IMR-90 (cell line): ENCODE measurements at regions not wholly inside any gene's neighbourhood (a gene's known extent, or its start where the extent isn't known, plus 50 kb on each side); places are given as distances from the start of the nearest gene placed in this dataset.

Experiments used
- ATAC-seq: fragments of 200-7000 bp; cut with Tn5 transposase; 2 replicates; pipeline ENCODE4 v1.9.1; 2020; ENCODE audit warnings: low read depth, mild to moderate bottlenecking, moderate library complexity
- BruUV-seq: library from RNA; stranded (reverse); fragments of 400-500 nt; replicated peaks from 2 replicates; lab custom pipeline; 2021; lab: Mats Ljungman, UMichigan
- CTCF ChIA-PET: fragments of 300-600 bp; formaldehyde crosslinking; extraction: SDS; loops from one replicate; lab custom pipeline; 2021; ENCODE audit warnings: antibody characterized with exemption; lab: Yijun Ruan, JAX
- POLR2A ChIA-PET: fragments of 300-600 bp; sonication (Branson Sonifier 250); formaldehyde crosslinking; loops from one replicate; lab custom pipeline; 2022; ENCODE audit warnings: antibody characterized with exemption; ENCODE audit not compliant: unreplicated experiment; lab: Charles Lee
- DNase-seq: peaks from one replicate; pipeline ENCODE4 v3.0.0; 2013
- H2AFZ ChIP-seq: replicated peaks from 2 replicates; pipeline ENCODE3; 2013; ENCODE audit warnings: low read length, mild to moderate bottlenecking; ENCODE audit not compliant: poor library complexity
- H2AK5ac ChIP-seq: 2 replicates; pipeline ENCODE4 v1.6.1; 2013; ENCODE audit warnings: low read depth, low read length, inconsistent platforms
- H2AK9ac ChIP-seq: replicated peaks from 2 replicates; pipeline ENCODE3; 2013; ENCODE audit warnings: mild to moderate bottlenecking, low read depth, low read length, moderate library complexity; ENCODE audit not compliant: poor library complexity
- H2BK120ac ChIP-seq: 2 replicates; pipeline ENCODE4 v1.6.1; 2013; ENCODE audit warnings: low read depth, low read length, inconsistent platforms
- H2BK15ac ChIP-seq: 3 replicates; pipeline ENCODE4 v1.6.1; 2013; ENCODE audit warnings: low read depth, low read length, inconsistent platforms
- H2BK20ac ChIP-seq: 2 replicates; pipeline ENCODE4 v1.6.1; 2013; ENCODE audit warnings: low read depth, mild to moderate bottlenecking, inconsistent platforms, low read length, moderate library complexity
- H2BK5ac ChIP-seq: 2 replicates; pipeline ENCODE4 v1.6.1; 2013; ENCODE audit warnings: mild to moderate bottlenecking, low read depth, low read length, inconsistent platforms; ENCODE audit not compliant: poor library complexity, severe bottlenecking
- H3K14ac ChIP-seq: replicated peaks from 2 replicates; pipeline ENCODE4 v1.6.1; 2013; ENCODE audit warnings: low read depth, low read length, inconsistent platforms
- H3K18ac ChIP-seq: 2 replicates; pipeline ENCODE4 v1.6.1; 2013; ENCODE audit warnings: low read depth, low read length, control low read depth
- H3K23ac ChIP-seq: 2 replicates; pipeline ENCODE4 v1.6.1; 2013; ENCODE audit warnings: low read depth, low read length, inconsistent platforms
- H3K27ac ChIP-seq: 2 replicates; pipeline ENCODE4 v1.5.1; 2013; ENCODE audit warnings: mild to moderate bottlenecking, control low read depth, low read length; ENCODE audit not compliant: insufficient read depth
- H3K27me3 ChIP-seq: 2 replicates; pipeline ENCODE4 v1.6.1; 2013; ENCODE audit warnings: low read length; ENCODE audit not compliant: control insufficient read depth, insufficient read depth
- H3K36me3 ChIP-seq: 2 replicates; pipeline ENCODE4 v1.6.1; 2013; ENCODE audit warnings: low read length, mixed read lengths; ENCODE audit not compliant: control insufficient read depth, insufficient read depth
- H3K4ac ChIP-seq: 2 replicates; pipeline ENCODE4 v1.6.1; 2013; ENCODE audit warnings: low read depth, low read length, inconsistent platforms
- H3K4me1 ChIP-seq: 2 replicates; pipeline ENCODE4 v1.6.1; 2013; ENCODE audit warnings: low read length, mixed read lengths; ENCODE audit not compliant: control insufficient read depth, insufficient read depth
- H3K4me2 ChIP-seq: 2 replicates; pipeline ENCODE4 v1.6.1; 2013; ENCODE audit warnings: low read depth, mild to moderate bottlenecking, control low read depth, low read length, moderate library complexity
- H3K4me3 ChIP-seq: 2 replicates; pipeline ENCODE4 v1.5.1; 2013; ENCODE audit warnings: low read depth, mild to moderate bottlenecking, control low read depth, low read length, moderate library complexity; ENCODE audit not compliant: insufficient read depth
- H3K56ac ChIP-seq: 2 replicates; pipeline ENCODE4 v1.6.1; 2013; ENCODE audit warnings: low read length, inconsistent platforms; ENCODE audit not compliant: insufficient read depth; ENCODE audit errors: extremely low read depth
- H3K79me1 ChIP-seq, 2 experiments: 2 replicates each; pipeline ENCODE4 v1.6.1; 2013; ENCODE audit warnings: low read length in 2 of 2, inconsistent platforms in 1 of 2, low read depth in 1 of 2
- H3K9ac ChIP-seq: 2 replicates; pipeline ENCODE4 v1.6.1; 2013; ENCODE audit warnings: low read depth, low read length, control low read depth
- H3K9me1 ChIP-seq: 2 replicates; pipeline ENCODE4 v1.6.1; 2013; ENCODE audit warnings: low read length, inconsistent platforms; ENCODE audit not compliant: insufficient read depth
- H3K9me3 ChIP-seq: 2 replicates; pipeline ENCODE4 v1.6.1; 2013; ENCODE audit warnings: low read length; ENCODE audit not compliant: control insufficient read depth, insufficient read depth
- H4K20me1 ChIP-seq: 2 replicates; pipeline ENCODE4 v1.6.1; 2013; ENCODE audit warnings: low read length, inconsistent platforms; ENCODE audit not compliant: insufficient read depth
- H4K5ac ChIP-seq: 2 replicates; pipeline ENCODE4 v1.6.1; 2013; ENCODE audit warnings: mild to moderate bottlenecking, low read depth, low read length, control low read depth
- H4K8ac ChIP-seq, 2 experiments: 2 replicates each; pipeline ENCODE4 v1.6.1; 2013; ENCODE audit warnings: low read depth in 2 of 2, low read length in 2 of 2, control low read depth in 1 of 2, inconsistent platforms in 1 of 2
- H4K91ac ChIP-seq: 2 replicates; pipeline ENCODE4 v1.6.1; 2013; ENCODE audit warnings: low read depth, low read length, inconsistent platforms; ENCODE audit not compliant: insufficient read depth
- BHLHE40 ChIP-seq: fragments of 150-350 bp; IDR thresholded peaks from 2 replicates; pipeline ENCODE4 v1.6.1; 2016; ENCODE audit warnings: mild to moderate bottlenecking, low read depth, low read length
- CEBPB ChIP-seq: IDR thresholded peaks from 2 replicates; pipeline ENCODE4 v1.6.1; 2012; ENCODE audit warnings: low read depth, low read length, improper control_type of control experiment
- CHD1 ChIP-seq: IDR thresholded peaks from 2 replicates; pipeline ENCODE4 v1.6.1; 2012; ENCODE audit warnings: low read depth, low read length, improper control_type of control experiment
- CTCF ChIP-seq: conservative IDR thresholded peaks from 2 replicates; pipeline ENCODE4 v1.5.1; 2012; ENCODE audit warnings: mild to moderate bottlenecking, low read depth, low read length, improper control_type of control experiment
- ELK1 ChIP-seq: fragments of 150-350 bp; IDR thresholded peaks from 2 replicates; pipeline ENCODE4 v1.6.1; 2016; ENCODE audit warnings: low read depth, mild to moderate bottlenecking, low read length, moderate library complexity, borderline replicate concordance
- FOS ChIP-seq: fragments of 150-350 bp; IDR thresholded peaks from 2 replicates; pipeline ENCODE4 v1.6.1; 2016; ENCODE audit warnings: low read depth, low read length
- MAFK ChIP-seq: IDR thresholded peaks from 2 replicates; pipeline ENCODE4 v1.6.1; 2012; ENCODE audit warnings: low read depth, low read length, improper control_type of control experiment
- MAZ ChIP-seq: IDR thresholded peaks from 2 replicates; pipeline ENCODE4 v1.6.1; 2012; ENCODE audit warnings: low read depth, mild to moderate bottlenecking, low read length, improper control_type of control experiment, moderate library complexity, borderline replicate concordance
- MXI1 ChIP-seq: IDR thresholded peaks from 2 replicates; pipeline ENCODE4 v1.6.1; 2012; ENCODE audit warnings: low read depth, mild to moderate bottlenecking, low read length, moderate library complexity, borderline replicate concordance
- NFE2L2 ChIP-seq: fragments of 150-350 bp; IDR thresholded peaks from 2 replicates; pipeline ENCODE4 v1.6.1; 2016; ENCODE audit warnings: low read depth, mild to moderate bottlenecking, low read length
- POLR2A ChIP-seq: IDR thresholded peaks from 2 replicates; pipeline ENCODE4 v1.6.1; 2012; ENCODE audit warnings: mild to moderate bottlenecking, low read depth, low read length
- RCOR1 ChIP-seq: IDR thresholded peaks from 2 replicates; pipeline ENCODE4 v1.6.1; 2012; ENCODE audit warnings: mild to moderate bottlenecking, low read length, improper control_type of control experiment; ENCODE audit not compliant: insufficient replicate concordance
- RFX5 ChIP-seq: IDR thresholded peaks from 2 replicates; pipeline ENCODE4 v1.8.0; 2012; ENCODE audit warnings: low read depth, mild to moderate bottlenecking, low read length, moderate library complexity
- SMC3 ChIP-seq: fragments of 150-350 bp; IDR thresholded peaks from 2 replicates; pipeline ENCODE4 v1.6.1; 2016; ENCODE audit warnings: low read depth, mild to moderate bottlenecking, antibody characterized with exemption, low read length, moderate library complexity
- WGBS, 2 experiments: methylation state at CpG; one replicate each; pipeline versions ENCODE4 v1.1.5 to v1.1.7; 2013; ENCODE audit warnings: missing lambda C conversion rate in 2 of 2; ENCODE audit not compliant: insufficient read length in 1 of 2; ENCODE audit errors: extremely low coverage in 2 of 2; 5-methylcytosine and 5-hydroxymethylcytosine counted together
- dilution Hi-C: fragments of 300-500 bp; cut with HindIII; formaldehyde crosslinking; loops from one replicate; pipeline ENCODE4 v1.14.3; 2018; ENCODE audit warnings: low sequenced_read_pairs; ENCODE audit not compliant: unreplicated experiment
- in situ Hi-C: fragments of 300-500 bp; cut with MboI; formaldehyde crosslinking; loops from 3 replicates; pipeline ENCODE4 v1.14.3; 2019; ENCODE audit warnings: low sequenced_read_pairs, inconsistent platforms, mixed read lengths
- intact Hi-C: fragments of 100-400 bp; cut with micrococcal nuclease; formaldehyde crosslinking; loops from 2 replicates; pipeline ENCODE4 v1.10.0; 2022
- TF ChIP-seq, protein P1 (sequence below): fragments of 150-350 bp; IDR thresholded peaks from 2 replicates; pipeline ENCODE4 v1.6.1; 2017; ENCODE audit warnings: mild to moderate bottlenecking, antibody characterized with exemption, low read length, low read depth

DNA sequence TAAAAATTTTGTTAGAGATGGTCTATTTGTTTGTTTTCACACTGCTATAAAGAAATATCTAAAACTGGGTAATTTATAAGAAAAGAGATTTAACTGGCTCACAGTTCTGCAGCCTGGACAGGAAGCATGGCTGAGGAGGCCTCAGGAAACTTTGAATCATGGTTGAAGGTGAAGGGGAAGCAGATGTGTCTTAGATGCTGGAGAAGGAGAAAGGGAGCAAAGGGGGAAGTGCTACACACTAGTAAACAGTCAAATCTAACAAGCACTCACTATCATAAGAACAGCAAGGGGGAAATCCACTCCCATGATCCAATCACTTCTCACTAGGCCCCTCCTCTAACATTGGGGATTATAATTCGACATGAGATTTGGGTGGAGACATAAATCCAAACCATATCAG is 76.8 kb upstream of the COL24A1 start:
- Histone ChIP-seq H3K79me1 (no peaks in the 10 kb centered on the region), H2AK5ac (no peak overlapping the region), H4K8ac (no peak overlapping the region), H2BK15ac (no peak overlapping the region), H3K9me1 (no peaks in the 10 kb centered on the region), H3K56ac (no peak overlapping the region), H2BK5ac (no peak overlapping the region), H3K9me3 (no peaks in the 10 kb centered on the region), H4K91ac (no peak overlapping the region), H3K36me3 (no peaks in the 10 kb centered on the region), H3K14ac (no peak overlapping the region), H3K23ac (no peak overlapping the region), H2AFZ (no peak overlapping the region), H3K27me3 (no peaks in the 10 kb centered on the region; the same call in 1 of the 2 replicates), H2BK20ac (no peak overlapping the region), H3K4me1 (no peaks in the 10 kb centered on the region; the same call in 1 of the 2 replicates), H2BK120ac (no peak overlapping the region), H3K27ac (no peak overlapping the region), H3K4me2 (no peak overlapping the region), H3K4ac (no peak overlapping the region), H2AK9ac (no peak overlapping the region), H4K20me1 (no peaks in the 10 kb centered on the region), H4K5ac (no peak overlapping the region), H3K4me3 (no peak overlapping the region), H3K18ac (no peak overlapping the region), H3K9ac (no peak overlapping the region)
- dilution Hi-C loops (no loop called here), in situ Hi-C loops (no loop called here), intact Hi-C loops (no loop called here)
- CTCF ChIA-PET: no interaction called here
- BruUV-seq: no TSS peak
- no CpG with 5 or more reads among the region's 1 CpG for WGBS, 2 experiments
- POLR2A ChIA-PET: no interaction called here
- ATAC-seq (no peak), DNase-seq (no peak)
- TF ChIP-seq RCOR1 (no peak), SMC3 (no peak), CTCF (no peak), RFX5 (no peak), FOS (no peak), MXI1 (no peak), CHD1 (no peak), BHLHE40 (no peak), CEBPB (no peak), MAZ (no peak), ELK1 (no peak), MAFK (no peak), POLR2A (no peak), NFE2L2 (no peak)
- TF ChIP-seq, protein P1, sequence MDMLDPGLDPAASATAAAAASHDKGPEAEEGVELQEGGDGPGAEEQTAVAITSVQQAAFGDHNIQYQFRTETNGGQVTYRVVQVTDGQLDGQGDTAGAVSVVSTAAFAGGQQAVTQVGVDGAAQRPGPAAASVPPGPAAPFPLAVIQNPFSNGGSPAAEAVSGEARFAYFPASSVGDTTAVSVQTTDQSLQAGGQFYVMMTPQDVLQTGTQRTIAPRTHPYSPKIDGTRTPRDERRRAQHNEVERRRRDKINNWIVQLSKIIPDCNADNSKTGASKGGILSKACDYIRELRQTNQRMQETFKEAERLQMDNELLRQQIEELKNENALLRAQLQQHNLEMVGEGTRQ: no peak
